KMS-11 (cell line): ENCODE measurements at regions not wholly inside any gene's neighbourhood (a gene's known extent, or its start where the extent isn't known, plus 50 kb on each side); places are given as distances from the start of the nearest gene placed in this dataset.

Experiments
- H2AFZ ChIP-seq: fragments of 200-600 bp; sonication (generic); 2 replicates; pipeline ENCODE4 v1.6.1; 2016; ENCODE audit warnings: antibody characterized with exemption, mixed run types, low read depth
- H3K27ac ChIP-seq: fragments of 200-600 bp; sonication (generic); 2 replicates; pipeline ENCODE4 v1.6.1; 2016; ENCODE audit warnings: mild to moderate bottlenecking, mixed run types
- H3K27me3 ChIP-seq: fragments of 200-600 bp; sonication (generic); 2 replicates; pipeline ENCODE4 v1.6.1; 2017; ENCODE audit warnings: mild to moderate bottlenecking, low read depth, mixed run types, moderate library complexity; ENCODE audit not compliant: insufficient read depth
- H3K36me3 ChIP-seq: fragments of 200-600 bp; sonication (generic); 2 replicates; pipeline ENCODE4 v1.6.1; 2017; ENCODE audit warnings: mild to moderate bottlenecking, mixed run types; ENCODE audit not compliant: insufficient read depth
- H3K4me1 ChIP-seq: fragments of 200-600 bp; sonication (generic); 2 replicates; pipeline ENCODE4 v1.6.1; 2016; ENCODE audit warnings: mild to moderate bottlenecking, low read depth, mixed run types; ENCODE audit not compliant: poor library complexity, severe bottlenecking
- H3K4me2 ChIP-seq: fragments of 200-600 bp; sonication (generic); 2 replicates; pipeline ENCODE4 v1.7.0; 2016; ENCODE audit warnings: mild to moderate bottlenecking, mixed run types
- H3K4me3 ChIP-seq: fragments of 200-600 bp; sonication (generic); IDR thresholded peaks from 2 replicates; pipeline ENCODE4 v1.6.1; 2017; ENCODE audit warnings: low read depth, low read length, mixed read lengths; ENCODE audit not compliant: insufficient read depth
- H3K79me2 ChIP-seq: fragments of 200-600 bp; sonication (generic); 2 replicates; pipeline ENCODE4 v1.6.1; 2016; ENCODE audit warnings: low read depth, mixed run types; ENCODE audit not compliant: insufficient read depth
- H3K9ac ChIP-seq: fragments of 200-600 bp; sonication (generic); 2 replicates; pipeline ENCODE4 v1.6.1; 2016; ENCODE audit warnings: mild to moderate bottlenecking, mixed run types
- H4K20me1 ChIP-seq: fragments of 200-600 bp; sonication (generic); 2 replicates; pipeline ENCODE4 v1.6.1; 2016; ENCODE audit warnings: mild to moderate bottlenecking, mixed run types; ENCODE audit not compliant: insufficient read depth
- CTCF ChIP-seq: fragments of 200-600 bp; sonication (generic); conservative IDR thresholded peaks from 2 replicates; pipeline ENCODE4 v1.6.1; 2017; ENCODE audit warnings: low read depth, mild to moderate bottlenecking, antibody characterized with exemption, low read length, moderate library complexity, mixed read lengths

GRCh38 chrX:110450050-110450449 lies 91.4 kb downstream of the RTL9 start:
- peak; percentile 75 for TF ChIP-seq CTCF
- Histone ChIP-seq H3K4me1 (no peaks in the 10 kb centered on the region), H3K4me2 (no peak overlapping the region), H3K27ac (no peak overlapping the region), H4K20me1 (no peaks in the 10 kb centered on the region), H3K79me2 (no peaks in the 10 kb centered on the region), H3K27me3 (no peaks in the 10 kb centered on the region), H3K4me3 (no peak overlapping the region), H3K9ac (no peak overlapping the region), H2AFZ (no peak overlapping the region), H3K36me3 (no peaks in the 10 kb centered on the region)

DNA sequence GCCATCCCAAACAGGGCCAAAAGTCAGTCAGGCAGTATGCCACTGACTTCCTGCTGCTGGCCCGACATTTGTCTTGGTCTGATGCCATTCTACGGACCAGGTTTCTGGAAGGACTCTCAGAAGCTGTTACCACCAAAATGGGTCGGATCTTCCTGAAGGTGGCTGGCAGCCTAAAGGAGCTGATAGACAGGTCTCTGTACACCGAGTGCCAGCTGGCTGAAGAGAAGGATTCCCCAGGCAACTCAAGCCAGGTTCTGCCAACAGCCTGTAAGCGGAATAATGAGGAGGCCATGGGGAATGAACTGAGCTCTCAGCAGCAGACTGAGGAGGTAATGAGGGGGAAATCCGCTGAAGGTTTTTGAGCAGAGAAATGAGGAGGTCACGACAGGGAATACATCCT lies 95.7 kb downstream of the RTL9 start:
- Histone ChIP-seq H3K9ac (no peak overlapping the region), H3K4me1 (no peaks in the 10 kb centered on the region), H2AFZ (no peak overlapping the region), H3K4me2 (no peak overlapping the region), H3K27me3 (no peaks in the 10 kb centered on the region), H4K20me1 (no peaks in the 10 kb centered on the region), H3K4me3 (no peak overlapping the region), H3K36me3 (no peaks in the 10 kb centered on the region), H3K27ac (no peak overlapping the region), H3K79me2 (no peaks in the 10 kb centered on the region)
- TF ChIP-seq CTCF: no peak

DNA sequence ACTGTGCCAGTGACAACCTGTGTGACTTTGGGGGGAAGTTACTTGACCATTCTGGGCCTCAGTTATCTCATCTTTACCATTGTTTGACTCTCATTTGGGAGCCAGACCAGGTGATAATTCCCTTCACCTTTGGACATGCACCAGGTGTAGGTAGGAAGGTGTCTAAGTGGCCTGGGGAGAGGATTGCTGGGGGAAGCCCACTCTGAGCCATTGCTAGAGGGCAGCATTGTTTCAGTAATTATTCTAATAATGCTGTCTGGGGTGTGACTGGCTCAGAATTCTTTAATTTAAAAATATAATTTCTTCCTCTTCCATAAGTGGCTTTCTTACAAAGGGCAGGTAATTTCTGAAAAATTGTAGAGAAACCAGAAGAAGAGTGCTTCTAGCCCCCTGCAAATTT lies 104.3 kb downstream of the RTL9 start:
- Histone ChIP-seq H3K27ac (no peak overlapping the region), H3K79me2 (no peaks in the 10 kb centered on the region), H3K4me3 (no peak overlapping the region), H3K27me3 (no peaks in the 10 kb centered on the region), H4K20me1 (no peaks in the 10 kb centered on the region), H3K9ac (no peak overlapping the region), H2AFZ (no peak overlapping the region), H3K4me1 (no peaks in the 10 kb centered on the region), H3K4me2 (no peak overlapping the region), H3K36me3 (no peaks in the 10 kb centered on the region)
- 0 out of 2 replicates have a peak, but pooled peaks have one; percentile 4 for TF ChIP-seq CTCF

GRCh38 chrX:110466790-110467189 lies 108.1 kb downstream of the RTL9 start:
- no peak overlapping the region for H3K4me3 ChIP-seq
- H3K4me2 ChIP-seq: no peak overlapping the region
- H4K20me1 ChIP-seq: no peaks in the 10 kb centered on the region
- no peak for TF ChIP-seq CTCF
- no peaks in the 10 kb centered on the region for H3K79me2 ChIP-seq
- no peak overlapping the region for H2AFZ ChIP-seq
- no peaks in the 10 kb centered on the region for H3K4me1 ChIP-seq
- no peak overlapping the region for H3K9ac ChIP-seq
- no peaks in the 10 kb centered on the region for H3K27me3 ChIP-seq
- no peak overlapping the region for H3K27ac ChIP-seq
- no peaks in the 10 kb centered on the region for H3K36me3 ChIP-seq

DNA sequence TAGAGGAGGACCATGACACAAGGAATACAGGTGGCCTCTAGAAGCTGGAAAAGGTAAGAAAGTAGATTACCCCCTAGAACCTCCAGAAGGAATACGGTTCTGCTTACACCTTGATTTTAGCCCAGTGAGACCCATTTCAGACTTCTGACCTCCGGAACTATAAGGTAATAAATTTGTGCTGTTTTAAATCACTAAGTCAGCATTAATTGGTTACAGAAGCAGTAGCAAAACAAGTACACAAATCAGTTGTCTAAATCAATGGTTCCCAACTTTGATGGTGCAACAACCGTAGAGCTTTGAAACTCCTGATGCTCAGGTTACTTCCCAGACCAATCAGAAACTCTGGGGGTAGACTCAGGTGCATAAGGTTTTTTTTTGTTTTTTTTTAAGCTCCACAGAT lies 113.6 kb downstream of the RTL9 start:
- no peak overlapping the region for H3K27ac ChIP-seq
- TF ChIP-seq CTCF: no peak
- no peaks in the 10 kb centered on the region for H3K36me3 ChIP-seq
- H3K4me1 ChIP-seq: no peaks in the 10 kb centered on the region
- H3K27me3 ChIP-seq: no peaks in the 10 kb centered on the region
- H3K79me2 ChIP-seq: no peaks in the 10 kb centered on the region
- H2AFZ ChIP-seq: no peak overlapping the region
- no peak overlapping the region for H3K9ac ChIP-seq
- H3K4me2 ChIP-seq: no peak overlapping the region
- H4K20me1 ChIP-seq: no peaks in the 10 kb centered on the region
- H3K4me3 ChIP-seq: no peak overlapping the region
